Testis (tissue), 2 donors: ENCODE measurements at regions not wholly inside any gene's neighbourhood (a gene's known extent, or its start where the extent isn't known, plus 50 kb on each side); places are given as distances from the start of the nearest gene placed in this dataset.

Experiments used
- DNase-seq: peaks from one replicate; pipeline ENCODE4 v3.0.0-alpha.2; 2019
- H3K27ac ChIP-seq, 2 donors: fragments of 200-600 bp; sonication (generic); one replicate each; pipeline ENCODE4 v1.5.1; 2019
- H3K27me3 ChIP-seq: fragments of 200-600 bp; sonication (generic); one replicate; pipeline ENCODE4 v1.5.1; 2019
- H3K36me3 ChIP-seq: fragments of 200-600 bp; sonication (generic); one replicate; pipeline ENCODE4 v1.5.1; 2017; ENCODE audit warnings: low read depth; ENCODE audit errors: missing control alignments
- H3K4me1 ChIP-seq: fragments of 200-600 bp; sonication (generic); one replicate; pipeline ENCODE4 v1.5.1; 2019
- H3K4me3 ChIP-seq, 2 donors: fragments of 200-600 bp; sonication (generic); one replicate each; pipeline ENCODE4 v1.5.1; 2017 to 2019
- H3K9me3 ChIP-seq: fragments of 200-600 bp; sonication (generic); one replicate; pipeline ENCODE4 v1.5.1; 2017
- CTCF ChIP-seq, 3 experiments: fragments of 450-650 bp in 2 of 3; fragments of 200-600 bp in 1 of 3; sonication (generic) in 1 of 3; IDR thresholded peaks; one replicate each; pipeline ENCODE4 v1.5.1; 2016 to 2019; ENCODE audit warnings: antibody characterized with exemption in 3 of 3, mild to moderate bottlenecking in 2 of 3, moderate library complexity in 1 of 3
- POLR2A ChIP-seq: fragments of 450-650 bp; IDR thresholded peaks from one replicate; pipeline ENCODE4 v1.6.1; 2017; ENCODE audit warnings: antibody characterized with exemption, mild to moderate bottlenecking, moderate library complexity
- WGBS, 2 donors: methylation state at CpG; one replicate each; pipeline ENCODE4 v1.1.5; 2018; 5-methylcytosine and 5-hydroxymethylcytosine counted together
- intact Hi-C: fragments of 100-400 bp; cut with DNase I; formaldehyde crosslinking; loops from one replicate; pipeline ENCODE4 v1.15.1; 2023; ENCODE audit warnings: low total_unique reads

- WGBS, 2 donors: 83 to 100% methylated on average over 1 of the region's 1 CpG
- Histone ChIP-seq H3K27me3 (no peaks in the 10 kb centered on the region), H3K4me3 (no peak overlapping the region), H3K27ac (no peak overlapping the region), H3K9me3 (no peaks in the 10 kb centered on the region), H3K36me3 (no peaks in the 10 kb centered on the region), H3K4me1 (no peaks in the 10 kb centered on the region)
- DNase-seq: no peak
- intact Hi-C loops: no loop called here
- TF ChIP-seq POLR2A (no peak), CTCF (IDR thresholded peaks at IDR 0.05) (no peak)
Observed at GRCh38 chr5:97955450-97955849, 772.4 kb upstream of the RIOK2 start.

GRCh38 chr5:97967292-97967691 is 784.2 kb upstream of the RIOK2 start:
- no peaks in the 10 kb centered on the region for H3K36me3 ChIP-seq
- H3K27me3 ChIP-seq: no peaks in the 10 kb centered on the region

GRCh38 chr5:97968346-97968745 is 785.3 kb upstream of the RIOK2 start:
- no peak for DNase-seq
- H3K36me3 ChIP-seq: no peaks in the 10 kb centered on the region
- intact Hi-C loops: no loop called here
- TF ChIP-seq POLR2A: no peak
- no peak for TF ChIP-seq CTCF (IDR thresholded peaks at IDR 0.05)
- no peak overlapping the region for H3K4me3 ChIP-seq
- H3K27ac ChIP-seq: no peak overlapping the region
- no peaks in the 10 kb centered on the region for H3K4me1 ChIP-seq
- no peaks in the 10 kb centered on the region for H3K9me3 ChIP-seq
- no peaks in the 10 kb centered on the region for H3K27me3 ChIP-seq
- 90 to 100% methylated on average over 2 of the region's 2 CpGs for WGBS, 2 donors

More at GRCh38 chr5:97967292-97967691, 784.2 kb upstream of the RIOK2 start:
- Histone ChIP-seq H3K9me3 (no peaks in the 10 kb centered on the region), H3K4me3 (no peak overlapping the region), H3K4me1 (no peaks in the 10 kb centered on the region), H3K27ac (no peak overlapping the region)
- intact Hi-C loops: no loop called here
- WGBS, 2 donors: 74 to 79% methylated on average over 3 of the region's 3 CpGs
- no peak for TF ChIP-seq POLR2A
- TF ChIP-seq CTCF (IDR thresholded peaks at IDR 0.05): no peak
- DNase-seq: no peak

GRCh38 chr5:97979740-97980139 is 793.7 kb upstream of the RGMB start:
- TF ChIP-seq POLR2A (no peak), CTCF (IDR thresholded peaks at IDR 0.05) (no peak)
- Histone ChIP-seq H3K36me3 (no peaks in the 10 kb centered on the region), H3K9me3 (no peaks in the 10 kb centered on the region), H3K4me1 (no peaks in the 10 kb centered on the region), H3K4me3 (peak overlapping the region in 1 of 2 donors; percentile 27), H3K27me3 (no peaks in the 10 kb centered on the region), H3K27ac (no peak overlapping the region)
- intact Hi-C loops: no loop called here
- no peak for DNase-seq
- WGBS, 2 donors: 41 to 57% methylated on average over 3 of the region's 3 CpGs

GRCh38 chr5:97980291-97980690 is 793.2 kb upstream of the RGMB start:
- 47 to 71% methylated on average over 1 of the region's 1 CpG for WGBS, 2 donors
- intact Hi-C loops: no loop called here
- no peaks in the 10 kb centered on the region for H3K27me3 ChIP-seq
- H3K4me3 ChIP-seq: no peak overlapping the region
- no peak overlapping the region for H3K27ac ChIP-seq
- DNase-seq: no peak
- H3K9me3 ChIP-seq: no peaks in the 10 kb centered on the region
- no peak for TF ChIP-seq POLR2A
- no peaks in the 10 kb centered on the region for H3K36me3 ChIP-seq
- H3K4me1 ChIP-seq: no peaks in the 10 kb centered on the region
